A549 (cell line): ENCODE measurements at regions not wholly inside any gene's neighbourhood (a gene's known extent, or its start where the extent isn't known, plus 50 kb on each side); places are given as distances from the start of the nearest gene placed in this dataset.

Experiments
- BHLHE40 ChIP-seq: IDR thresholded peaks from 2 replicates; pipeline ENCODE4 v1.6.1; 2012; ENCODE audit warnings: low read depth, low read length, inconsistent platforms
- CBX8 ChIP-seq: fragments of 200-600 bp; sonication (generic); IDR thresholded peaks from 2 replicates; pipeline ENCODE4 v1.6.1; 2016
- CEBPB ChIP-seq, 2 experiments: fragments of >200 bp in 1 of 2; sonication (Bioruptor Twin) in 1 of 2; formaldehyde crosslinking in 1 of 2; IDR thresholded peaks; 2 replicates each; pipeline ENCODE4 v1.6.1; 2012 to 2016
- JUN ChIP-seq, 2 experiments: fragments of >200 bp; sonication (Bioruptor Twin); formaldehyde crosslinking; IDR thresholded peaks; 2 replicates in 1 of 2; 3 replicates in 1 of 2; pipeline ENCODE4 v1.6.1; 2016 to 2017
- MYC ChIP-seq: IDR thresholded peaks from 2 replicates; pipeline ENCODE4 v1.6.1; 2012; ENCODE audit warnings: mild to moderate bottlenecking, inconsistent platforms, low read length, improper control_type of control experiment, borderline replicate concordance
- NR3C1 ChIP-seq: fragments of >200 bp; sonication (Bioruptor Twin); formaldehyde crosslinking; IDR thresholded peaks from 3 replicates; pipeline ENCODE4 v1.6.1; 2017
- PHF8 ChIP-seq: fragments of 200-600 bp; sonication (generic); IDR thresholded peaks from 2 replicates; pipeline ENCODE4 v1.6.1; 2016; ENCODE audit warnings: low read depth, mild to moderate bottlenecking, antibody characterized with exemption, moderate library complexity, borderline replicate concordance
- POLR2A ChIP-seq: IDR thresholded peaks from 2 replicates; pipeline ENCODE4 v1.6.1; 2012; ENCODE audit warnings: mild to moderate bottlenecking, low read length
- RAD21 ChIP-seq, 2 experiments: fragments of >200 bp in 1 of 2; sonication (Bioruptor Twin) in 1 of 2; formaldehyde crosslinking in 1 of 2; IDR thresholded peaks in 1 of 2; conservative IDR thresholded peaks in 1 of 2; 2 replicates in 1 of 2; 3 replicates in 1 of 2; pipeline ENCODE4 v1.6.1; 2012 to 2018; ENCODE audit warnings: inconsistent platforms in 1 of 2
- RFX5 ChIP-seq: fragments of 450-650 bp; IDR thresholded peaks from 2 replicates; pipeline ENCODE4 v1.7.1; 2014; ENCODE audit warnings: antibody characterized with exemption, mild to moderate bottlenecking, moderate library complexity
- ZFP36 ChIP-seq: fragments of 450-650 bp; IDR thresholded peaks from 2 replicates; pipeline ENCODE4 v1.6.1; 2014; ENCODE audit warnings: borderline replicate concordance; ENCODE audit not compliant: partially characterized antibody
- TF ChIP-seq, protein P1 (sequence below): fragments of >200 bp; sonication (Bioruptor Twin); formaldehyde crosslinking; IDR thresholded peaks from 3 replicates; pipeline ENCODE4 v1.5.1; 2016
- TF ChIP-seq, protein P2 (sequence below): IDR thresholded peaks from 2 replicates; pipeline ENCODE4 v1.6.1; 2012; ENCODE audit warnings: low read depth, borderline replicate concordance
- TF ChIP-seq, protein P3 (sequence below): fragments of 200-600 bp; sonication (generic); IDR thresholded peaks from 2 replicates; pipeline ENCODE4 v1.6.1; 2016; ENCODE audit warnings: antibody characterized with exemption, mild to moderate bottlenecking, moderate library complexity

DNA sequence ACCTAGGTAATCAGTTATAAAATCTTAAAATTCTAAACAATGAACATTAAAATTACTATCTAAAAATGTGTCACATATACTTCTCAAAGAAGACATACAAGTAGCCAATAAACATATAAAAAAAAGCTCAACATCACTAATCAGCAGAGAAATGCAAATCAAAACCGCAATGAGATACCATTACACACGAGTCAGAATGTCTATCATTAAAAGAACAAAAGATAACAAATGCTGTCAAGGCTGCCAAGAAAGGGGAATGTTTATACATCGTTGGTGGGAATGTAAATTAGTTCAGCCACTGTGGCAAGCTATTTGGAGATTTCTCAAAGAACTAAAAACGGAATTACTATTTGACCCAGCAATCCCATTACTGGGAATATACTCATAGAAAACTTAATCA lies 310.3 kb upstream of the EDNRB start:
- TF ChIP-seq MYC = no peak
- TF ChIP-seq NR3C1 = no peak
- no peak for TF ChIP-seq BHLHE40
- TF ChIP-seq RAD21 (conservative IDR thresholded peaks at IDR 0.05 in 1 of 2, IDR thresholded peaks at IDR 0.05 in 1 of 2) = no peak
- TF ChIP-seq, protein P1, sequence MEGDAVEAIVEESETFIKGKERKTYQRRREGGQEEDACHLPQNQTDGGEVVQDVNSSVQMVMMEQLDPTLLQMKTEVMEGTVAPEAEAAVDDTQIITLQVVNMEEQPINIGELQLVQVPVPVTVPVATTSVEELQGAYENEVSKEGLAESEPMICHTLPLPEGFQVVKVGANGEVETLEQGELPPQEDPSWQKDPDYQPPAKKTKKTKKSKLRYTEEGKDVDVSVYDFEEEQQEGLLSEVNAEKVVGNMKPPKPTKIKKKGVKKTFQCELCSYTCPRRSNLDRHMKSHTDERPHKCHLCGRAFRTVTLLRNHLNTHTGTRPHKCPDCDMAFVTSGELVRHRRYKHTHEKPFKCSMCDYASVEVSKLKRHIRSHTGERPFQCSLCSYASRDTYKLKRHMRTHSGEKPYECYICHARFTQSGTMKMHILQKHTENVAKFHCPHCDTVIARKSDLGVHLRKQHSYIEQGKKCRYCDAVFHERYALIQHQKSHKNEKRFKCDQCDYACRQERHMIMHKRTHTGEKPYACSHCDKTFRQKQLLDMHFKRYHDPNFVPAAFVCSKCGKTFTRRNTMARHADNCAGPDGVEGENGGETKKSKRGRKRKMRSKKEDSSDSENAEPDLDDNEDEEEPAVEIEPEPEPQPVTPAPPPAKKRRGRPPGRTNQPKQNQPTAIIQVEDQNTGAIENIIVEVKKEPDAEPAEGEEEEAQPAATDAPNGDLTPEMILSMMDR = no peak
- TF ChIP-seq PHF8 = no peak
- TF ChIP-seq POLR2A = no peak
- no peak for TF ChIP-seq JUN (IDR thresholded peaks at IDR 0.05)
- TF ChIP-seq CBX8 = no peak
- no peak for TF ChIP-seq ZFP36
- TF ChIP-seq RFX5 = no peak
- TF ChIP-seq, protein P2, sequence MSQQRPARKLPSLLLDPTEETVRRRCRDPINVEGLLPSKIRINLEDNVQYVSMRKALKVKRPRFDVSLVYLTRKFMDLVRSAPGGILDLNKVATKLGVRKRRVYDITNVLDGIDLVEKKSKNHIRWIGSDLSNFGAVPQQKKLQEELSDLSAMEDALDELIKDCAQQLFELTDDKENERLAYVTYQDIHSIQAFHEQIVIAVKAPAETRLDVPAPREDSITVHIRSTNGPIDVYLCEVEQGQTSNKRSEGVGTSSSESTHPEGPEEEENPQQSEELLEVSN = no peak
- TF ChIP-seq CEBPB (IDR thresholded peaks at IDR 0.05) = no peak
- TF ChIP-seq, protein P3, sequence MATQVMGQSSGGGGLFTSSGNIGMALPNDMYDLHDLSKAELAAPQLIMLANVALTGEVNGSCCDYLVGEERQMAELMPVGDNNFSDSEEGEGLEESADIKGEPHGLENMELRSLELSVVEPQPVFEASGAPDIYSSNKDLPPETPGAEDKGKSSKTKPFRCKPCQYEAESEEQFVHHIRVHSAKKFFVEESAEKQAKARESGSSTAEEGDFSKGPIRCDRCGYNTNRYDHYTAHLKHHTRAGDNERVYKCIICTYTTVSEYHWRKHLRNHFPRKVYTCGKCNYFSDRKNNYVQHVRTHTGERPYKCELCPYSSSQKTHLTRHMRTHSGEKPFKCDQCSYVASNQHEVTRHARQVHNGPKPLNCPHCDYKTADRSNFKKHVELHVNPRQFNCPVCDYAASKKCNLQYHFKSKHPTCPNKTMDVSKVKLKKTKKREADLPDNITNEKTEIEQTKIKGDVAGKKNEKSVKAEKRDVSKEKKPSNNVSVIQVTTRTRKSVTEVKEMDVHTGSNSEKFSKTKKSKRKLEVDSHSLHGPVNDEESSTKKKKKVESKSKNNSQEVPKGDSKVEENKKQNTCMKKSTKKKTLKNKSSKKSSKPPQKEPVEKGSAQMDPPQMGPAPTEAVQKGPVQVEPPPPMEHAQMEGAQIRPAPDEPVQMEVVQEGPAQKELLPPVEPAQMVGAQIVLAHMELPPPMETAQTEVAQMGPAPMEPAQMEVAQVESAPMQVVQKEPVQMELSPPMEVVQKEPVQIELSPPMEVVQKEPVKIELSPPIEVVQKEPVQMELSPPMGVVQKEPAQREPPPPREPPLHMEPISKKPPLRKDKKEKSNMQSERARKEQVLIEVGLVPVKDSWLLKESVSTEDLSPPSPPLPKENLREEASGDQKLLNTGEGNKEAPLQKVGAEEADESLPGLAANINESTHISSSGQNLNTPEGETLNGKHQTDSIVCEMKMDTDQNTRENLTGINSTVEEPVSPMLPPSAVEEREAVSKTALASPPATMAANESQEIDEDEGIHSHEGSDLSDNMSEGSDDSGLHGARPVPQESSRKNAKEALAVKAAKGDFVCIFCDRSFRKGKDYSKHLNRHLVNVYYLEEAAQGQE = no peak
